Mucosa of descending colon (tissue), 3 donors: ENCODE measurements at regions not wholly inside any gene's neighbourhood (a gene's known extent, or its start where the extent isn't known, plus 50 kb on each side); places are given as distances from the start of the nearest gene placed in this dataset.
A peak's percentile ranks its signal among the peaks of the same experiment; 100 is the strongest.

ENCODE experiments used
- ATAC-seq: fragments of 200-7000 bp; cut with Tn5 transposase; one replicate; pipeline ENCODE4 v1.9.1; 2020; ENCODE audit warnings: mild to moderate bottlenecking, moderate library complexity
- DNase-seq, 3 donors: peaks; one replicate each; pipeline ENCODE4 v3.0.0-alpha.2; 2020
- H3K36me3 ChIP-seq: fragments of 200-600 bp; one replicate; pipeline ENCODE4 v1.8.0; 2021; ENCODE audit warnings: low read depth, mild to moderate bottlenecking
- H3K4me1 ChIP-seq: fragments of 200-600 bp; one replicate; pipeline ENCODE4 v1.8.0; 2021; ENCODE audit warnings: low read depth, mild to moderate bottlenecking
- H3K4me3 ChIP-seq: fragments of 200-600 bp; one replicate; pipeline ENCODE4 v1.8.0; 2021; ENCODE audit warnings: mild to moderate bottlenecking
- H3K9me3 ChIP-seq: fragments of 200-600 bp; one replicate; pipeline ENCODE4 v1.8.0; 2021; ENCODE audit warnings: mild to moderate bottlenecking
- intact Hi-C, 2 donors: fragments of 100-400 bp; cut with DNase I in 1 of 2; cut with micrococcal nuclease in 1 of 2; formaldehyde crosslinking; loops; one replicate each; pipeline versions ENCODE4 v1.11.0 to v1.11.1; 2022; cut with DNase I, micrococcal nuclease
- TF ChIP-seq, protein P1 (sequence below): fragments of 200-600 bp; IDR thresholded peaks from one replicate; pipeline ENCODE4 v1.8.0; 2022; ENCODE audit warnings: antibody characterized with exemption, mild to moderate bottlenecking
- donor health status: DM: no; HTN: no; CAD: no; lungs with moderate emphysema.
- donor health status: DM: no; HTN: no; CAD: no.
- donor health status: DM: no; HTN: yes; CAD: no.

DNA sequence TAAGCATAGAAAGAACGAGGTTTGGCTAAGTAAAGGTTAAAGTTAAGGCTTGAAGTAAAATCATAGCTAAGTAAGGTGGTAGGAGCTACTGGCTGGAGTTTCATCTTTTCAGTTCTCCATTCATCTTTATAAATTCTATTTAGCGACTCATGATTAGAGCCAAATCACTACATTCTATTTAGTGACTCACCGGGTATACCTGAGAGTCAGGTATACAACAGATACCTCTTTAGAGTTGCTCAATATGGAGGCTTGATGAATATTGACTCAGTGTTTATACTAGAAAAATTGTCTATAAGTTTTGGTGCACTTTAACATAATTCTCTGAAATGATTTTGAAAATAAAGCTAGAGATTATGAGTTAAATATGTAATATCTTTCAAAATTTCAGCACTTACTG lies 328.8 kb upstream of the GRM7 start:
- Histone ChIP-seq H3K36me3 (no peaks in the 10 kb centered on the region), H3K4me3 (no peak overlapping the region), H3K9me3 (no peaks in the 10 kb centered on the region), H3K4me1 (no peaks in the 10 kb centered on the region)
- intact Hi-C loops: no loop called here
- TF ChIP-seq, protein P1, sequence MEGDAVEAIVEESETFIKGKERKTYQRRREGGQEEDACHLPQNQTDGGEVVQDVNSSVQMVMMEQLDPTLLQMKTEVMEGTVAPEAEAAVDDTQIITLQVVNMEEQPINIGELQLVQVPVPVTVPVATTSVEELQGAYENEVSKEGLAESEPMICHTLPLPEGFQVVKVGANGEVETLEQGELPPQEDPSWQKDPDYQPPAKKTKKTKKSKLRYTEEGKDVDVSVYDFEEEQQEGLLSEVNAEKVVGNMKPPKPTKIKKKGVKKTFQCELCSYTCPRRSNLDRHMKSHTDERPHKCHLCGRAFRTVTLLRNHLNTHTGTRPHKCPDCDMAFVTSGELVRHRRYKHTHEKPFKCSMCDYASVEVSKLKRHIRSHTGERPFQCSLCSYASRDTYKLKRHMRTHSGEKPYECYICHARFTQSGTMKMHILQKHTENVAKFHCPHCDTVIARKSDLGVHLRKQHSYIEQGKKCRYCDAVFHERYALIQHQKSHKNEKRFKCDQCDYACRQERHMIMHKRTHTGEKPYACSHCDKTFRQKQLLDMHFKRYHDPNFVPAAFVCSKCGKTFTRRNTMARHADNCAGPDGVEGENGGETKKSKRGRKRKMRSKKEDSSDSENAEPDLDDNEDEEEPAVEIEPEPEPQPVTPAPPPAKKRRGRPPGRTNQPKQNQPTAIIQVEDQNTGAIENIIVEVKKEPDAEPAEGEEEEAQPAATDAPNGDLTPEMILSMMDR: no peak
- DNase-seq (no peak), ATAC-seq (no peak)

DNA sequence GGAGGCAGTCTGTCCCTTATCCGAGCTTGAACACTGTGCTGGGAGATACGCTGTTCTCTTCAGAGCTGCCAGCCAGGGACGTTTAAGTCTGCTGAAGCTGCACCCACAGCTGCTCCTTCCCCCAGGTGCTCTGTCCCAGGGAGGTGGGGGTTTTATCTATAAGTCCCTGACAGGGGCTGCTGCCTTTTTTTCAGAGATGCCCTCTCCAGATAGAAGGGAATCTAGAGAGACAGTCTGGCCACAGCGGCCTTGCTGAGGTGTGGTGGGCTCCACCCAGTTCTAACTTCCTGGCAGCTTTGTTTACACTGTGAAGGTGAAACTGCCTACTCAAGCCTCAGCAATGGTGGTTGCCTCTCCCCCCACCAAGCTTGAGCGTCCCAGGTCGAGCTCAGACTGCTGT lies 319.9 kb upstream of the GRM7 start:
- Histone ChIP-seq H3K4me1 (no peaks in the 10 kb centered on the region), H3K36me3 (no peaks in the 10 kb centered on the region), H3K4me3 (no peak overlapping the region), H3K9me3 (no peaks in the 10 kb centered on the region)
- TF ChIP-seq, protein P1: no peak
- no peak for ATAC-seq
- intact Hi-C loops: no loop called here
- DNase-seq: no peak

DNA sequence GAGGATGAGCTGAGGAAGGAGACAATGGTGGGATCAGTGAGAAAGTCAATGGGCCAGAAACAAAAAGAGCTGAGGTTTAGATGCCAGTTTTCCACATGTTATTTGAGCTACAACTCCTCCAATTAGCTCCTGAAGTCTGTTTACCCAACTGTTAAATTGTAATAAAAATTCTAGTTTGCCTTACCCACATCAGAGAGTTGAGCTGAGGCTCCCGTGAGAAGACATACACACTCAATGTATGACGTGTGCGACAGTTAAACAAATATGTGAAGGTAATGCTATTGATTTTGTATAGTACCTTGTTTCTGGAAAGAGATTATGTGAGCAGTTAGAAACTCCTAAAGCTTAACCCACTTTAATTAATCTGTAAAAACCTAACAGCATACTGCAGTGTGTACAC lies 318.1 kb upstream of the GRM7 start:
- peak; percentile 44 for ATAC-seq
- Histone ChIP-seq H3K4me1 (no peaks in the 10 kb centered on the region), H3K36me3 (no peaks in the 10 kb centered on the region), H3K4me3 (no peak overlapping the region), H3K9me3 (no peaks in the 10 kb centered on the region)
- DNase-seq: no peak
- TF ChIP-seq, protein P1: no peak
- intact Hi-C loops: no loop called here

DNA sequence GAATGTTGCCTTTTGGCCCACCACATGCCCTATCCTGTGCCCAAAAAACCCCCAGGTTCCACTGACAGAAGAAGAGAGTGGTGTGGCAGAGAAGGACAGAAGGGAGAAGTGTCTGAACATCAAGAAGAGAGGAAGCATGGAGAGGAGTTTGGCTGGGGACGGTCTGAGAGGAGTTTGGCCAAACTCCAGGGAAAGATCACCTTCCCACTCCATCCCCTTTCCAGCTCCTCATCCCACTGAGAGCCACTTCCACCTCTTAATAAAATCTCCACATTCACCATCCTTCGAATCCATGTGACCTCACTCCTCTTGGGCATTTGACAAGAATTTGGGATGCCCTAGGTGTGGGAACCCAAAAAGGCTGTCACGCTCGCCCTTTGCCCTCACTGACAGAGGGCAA lies 311.6 kb upstream of the GRM7 start:
- DNase-seq (no peak), ATAC-seq (no peak)
- Histone ChIP-seq H3K36me3 (no peaks in the 10 kb centered on the region), H3K9me3 (peaks cover 10% of the 10 kb centered on the region), H3K4me3 (no peak overlapping the region), H3K4me1 (no peaks in the 10 kb centered on the region)
- TF ChIP-seq, protein P1: no peak
- intact Hi-C loops: no loop called here

DNA sequence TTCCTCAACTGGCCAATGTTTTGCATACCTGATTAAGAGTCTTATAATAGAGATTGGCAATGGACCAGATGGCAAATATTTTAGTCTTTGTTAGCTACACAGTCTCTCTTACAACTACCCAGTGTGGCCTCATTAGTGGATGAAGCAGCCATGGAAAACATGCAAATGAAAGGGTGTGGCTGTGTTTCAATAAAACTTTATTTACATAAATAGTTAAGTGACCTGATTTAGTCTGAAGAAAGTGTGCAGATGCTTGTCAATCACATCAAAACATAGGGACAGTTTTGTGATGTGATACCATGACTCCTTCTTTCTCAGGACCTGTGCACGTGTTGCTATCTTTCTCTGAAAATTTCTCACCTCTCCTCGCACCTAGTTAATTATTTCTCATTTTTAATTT lies 309.8 kb upstream of the GRM7 start:
- Histone ChIP-seq H3K4me3 (no peak overlapping the region), H3K36me3 (no peaks in the 10 kb centered on the region), H3K9me3 (peaks cover 10% of the 10 kb centered on the region), H3K4me1 (no peaks in the 10 kb centered on the region)
- TF ChIP-seq, protein P1: no peak
- ATAC-seq: no peak
- intact Hi-C loops: no loop called here
- DNase-seq: no peak

DNA sequence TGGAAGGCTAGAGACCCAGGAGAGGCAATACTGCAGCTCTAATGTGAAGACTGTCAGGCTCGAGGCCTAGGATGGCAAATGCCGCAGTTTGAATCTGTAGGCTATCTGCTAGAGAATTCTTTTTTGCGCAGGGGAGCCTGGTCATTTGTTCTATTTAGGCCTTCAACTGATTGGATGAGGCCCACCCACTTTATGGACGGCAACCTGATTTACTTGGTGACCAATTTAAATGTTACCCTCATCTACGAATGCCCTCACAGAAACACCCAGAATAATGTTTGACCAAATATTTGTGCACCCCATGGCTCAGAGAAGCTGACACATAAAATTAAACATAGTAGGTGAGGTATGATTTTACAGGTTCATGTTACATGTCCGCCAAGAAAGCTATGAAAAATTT lies 300.7 kb upstream of the GRM7 start:
- TF ChIP-seq, protein P1: no peak
- Histone ChIP-seq H3K4me1 (no peaks in the 10 kb centered on the region), H3K36me3 (no peaks in the 10 kb centered on the region), H3K4me3 (no peak overlapping the region), H3K9me3 (no peaks in the 10 kb centered on the region)
- ATAC-seq (no peak), DNase-seq (no peak)
- intact Hi-C loops: no loop called here
